ENCODE measurements at regions not wholly inside any gene's neighbourhood (a gene's known extent, or its start where the extent isn't known, plus 50 kb on each side); places are given as distances from the start of the nearest gene placed in this dataset.

DNA sequence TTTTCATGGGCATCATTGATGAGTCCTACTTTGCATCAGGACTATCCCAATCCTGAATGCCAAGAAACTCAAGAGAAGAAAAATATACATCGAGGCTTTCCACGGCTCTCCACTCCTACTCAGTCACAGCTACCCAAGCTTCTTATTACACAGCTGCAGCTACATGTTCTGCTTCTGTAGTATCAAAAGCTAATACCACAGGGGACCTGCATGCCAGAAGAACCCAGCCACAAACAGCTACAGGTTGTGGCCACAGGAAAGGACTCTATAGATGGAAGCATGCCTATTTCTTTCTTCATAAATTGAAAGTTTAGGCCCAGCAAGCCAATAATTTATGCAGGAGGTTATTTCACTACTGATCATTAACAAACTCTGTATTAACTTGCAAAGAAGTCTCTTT is 209.7 kb upstream of the EGLN3 start:
- peaks cover 3% of the 10 kb centered on the region; the same call in 1 of the 2 replicates for H3K27me3 Mint-ChIP-seq (ENCODE audit: low read depth)
- H3K36me3 Mint-ChIP-seq, result no peaks in the 10 kb centered on the region
- no peak overlapping the region for H3K4me3 Mint-ChIP-seq
- no peak overlapping the region for H3K27ac Mint-ChIP-seq
- peaks cover 6% of the 10 kb centered on the region; the same call in 1 of the 2 replicates for H3K9me3 Mint-ChIP-seq
- no peak for TF ChIP-seq ZNF317 (CRISPR knock-in tag; IDR thresholded peaks at IDR 0.05; ENCODE audit: borderline replicate concordance, low read depth)
- no peak for TF ChIP-seq RORB (CRISPR knock-in tag; IDR thresholded peaks at IDR 0.05)
- no peak for TF ChIP-seq CBFB (CRISPR knock-in tag; IDR thresholded peaks at IDR 0.05; ENCODE audit: low read depth)
- TF ChIP-seq, protein P1, sequence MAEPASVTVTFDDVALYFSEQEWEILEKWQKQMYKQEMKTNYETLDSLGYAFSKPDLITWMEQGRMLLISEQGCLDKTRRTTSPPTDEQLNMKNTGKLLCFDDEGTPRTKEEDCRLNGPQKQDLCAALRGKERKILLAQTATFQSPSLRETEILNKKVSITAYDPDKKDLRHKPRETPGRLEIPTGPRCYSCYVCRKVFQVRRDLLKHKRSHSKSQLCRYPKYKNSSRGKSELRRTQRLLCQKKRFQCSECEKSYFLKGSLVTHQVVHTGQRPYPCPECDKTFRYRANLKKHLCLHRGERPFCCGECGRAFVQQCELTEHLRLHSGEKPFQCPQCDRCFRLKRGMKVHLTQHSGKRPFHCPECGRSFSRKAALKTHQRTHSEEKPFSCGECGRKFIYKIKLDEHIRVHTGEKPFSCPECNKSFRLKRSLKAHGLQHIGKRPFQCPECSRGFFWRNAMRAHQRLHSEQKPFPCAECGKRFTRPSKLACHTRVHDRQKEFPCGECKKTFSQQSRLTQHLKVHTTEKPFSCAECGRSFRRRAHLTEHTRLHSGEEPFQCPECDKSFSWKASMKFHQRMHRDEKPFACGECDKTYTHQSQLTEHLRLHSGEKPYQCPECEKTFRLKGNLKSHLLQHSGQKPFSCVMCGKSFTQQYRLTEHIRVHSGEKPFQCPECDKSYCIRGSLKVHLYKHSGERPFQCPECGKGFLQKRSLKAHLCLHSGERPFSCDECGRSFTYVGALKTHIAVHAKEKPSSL (CRISPR knock-in tag; conservative IDR thresholded peaks at IDR 0.05), result no peak
- no peak for TF ChIP-seq ZNF138 (CRISPR knock-in tag; conservative IDR thresholded peaks at IDR 0.05)
- no peak for TF ChIP-seq TP53 (CRISPR knock-in tag; IDR thresholded peaks at IDR 0.05)
- TF ChIP-seq, protein P2, sequence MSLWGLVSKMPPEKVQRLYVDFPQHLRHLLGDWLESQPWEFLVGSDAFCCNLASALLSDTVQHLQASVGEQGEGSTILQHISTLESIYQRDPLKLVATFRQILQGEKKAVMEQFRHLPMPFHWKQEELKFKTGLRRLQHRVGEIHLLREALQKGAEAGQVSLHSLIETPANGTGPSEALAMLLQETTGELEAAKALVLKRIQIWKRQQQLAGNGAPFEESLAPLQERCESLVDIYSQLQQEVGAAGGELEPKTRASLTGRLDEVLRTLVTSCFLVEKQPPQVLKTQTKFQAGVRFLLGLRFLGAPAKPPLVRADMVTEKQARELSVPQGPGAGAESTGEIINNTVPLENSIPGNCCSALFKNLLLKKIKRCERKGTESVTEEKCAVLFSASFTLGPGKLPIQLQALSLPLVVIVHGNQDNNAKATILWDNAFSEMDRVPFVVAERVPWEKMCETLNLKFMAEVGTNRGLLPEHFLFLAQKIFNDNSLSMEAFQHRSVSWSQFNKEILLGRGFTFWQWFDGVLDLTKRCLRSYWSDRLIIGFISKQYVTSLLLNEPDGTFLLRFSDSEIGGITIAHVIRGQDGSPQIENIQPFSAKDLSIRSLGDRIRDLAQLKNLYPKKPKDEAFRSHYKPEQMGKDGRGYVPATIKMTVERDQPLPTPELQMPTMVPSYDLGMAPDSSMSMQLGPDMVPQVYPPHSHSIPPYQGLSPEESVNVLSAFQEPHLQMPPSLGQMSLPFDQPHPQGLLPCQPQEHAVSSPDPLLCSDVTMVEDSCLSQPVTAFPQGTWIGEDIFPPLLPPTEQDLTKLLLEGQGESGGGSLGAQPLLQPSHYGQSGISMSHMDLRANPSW (CRISPR knock-in tag; conservative IDR thresholded peaks at IDR 0.05; ENCODE audit: low read depth), result no peak
- ChIA-PET CTCF (no interaction called here), POLR2A (no interaction called here)
- H3K4me1 Mint-ChIP-seq, result no peaks in the 10 kb centered on the region; the same call in 1 of the 2 replicates
- DNase-seq (ENCODE audit: low spot score), result no peak
- no peak for ATAC-seq

DNA sequence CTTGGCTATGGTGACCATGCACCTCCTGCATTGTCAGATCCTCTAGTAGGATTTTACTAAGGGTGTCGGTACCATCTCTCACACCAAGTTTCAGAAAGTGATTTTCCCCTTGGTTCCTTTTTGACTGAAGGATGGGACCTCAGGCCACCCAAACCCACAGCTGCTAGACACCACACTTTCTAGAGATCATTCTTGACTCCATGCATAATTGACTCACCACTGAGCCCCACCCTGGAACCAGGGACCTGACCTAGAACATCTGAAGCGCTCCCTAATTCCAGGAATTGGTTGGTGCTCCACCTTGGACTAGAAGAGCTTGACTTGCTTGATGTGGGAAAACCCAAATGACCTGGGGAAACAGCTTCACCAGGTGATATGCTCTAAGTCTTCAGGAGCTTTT is 206.8 kb upstream of the EGLN3 start:
- H3K36me3 Mint-ChIP-seq, result no peaks in the 10 kb centered on the region
- H3K4me1 Mint-ChIP-seq, result no peaks in the 10 kb centered on the region
- ChIA-PET CTCF (no interaction called here), POLR2A (no interaction called here)
- H3K27me3 Mint-ChIP-seq (ENCODE audit: low read depth), result peaks cover 3% of the 10 kb centered on the region
- H3K27ac Mint-ChIP-seq, result no peak overlapping the region
- DNase-seq (ENCODE audit: low spot score), result no peak
- no peak for ATAC-seq
- no peak overlapping the region for H3K4me3 Mint-ChIP-seq
- H3K9me3 Mint-ChIP-seq, result peaks cover 14% of the 10 kb centered on the region
- no peak for TF ChIP-seq ZNF138 (CRISPR knock-in tag; conservative IDR thresholded peaks at IDR 0.05)
- TF ChIP-seq JUN (CRISPR knock-in tag; IDR thresholded peaks at IDR 0.05), result no peak
- no peak for TF ChIP-seq ZNF423 (CRISPR knock-in tag; IDR thresholded peaks at IDR 0.05)
- no peak for TF ChIP-seq E2F1 (CRISPR knock-in tag; IDR thresholded peaks at IDR 0.05)
- TF ChIP-seq, protein P3, sequence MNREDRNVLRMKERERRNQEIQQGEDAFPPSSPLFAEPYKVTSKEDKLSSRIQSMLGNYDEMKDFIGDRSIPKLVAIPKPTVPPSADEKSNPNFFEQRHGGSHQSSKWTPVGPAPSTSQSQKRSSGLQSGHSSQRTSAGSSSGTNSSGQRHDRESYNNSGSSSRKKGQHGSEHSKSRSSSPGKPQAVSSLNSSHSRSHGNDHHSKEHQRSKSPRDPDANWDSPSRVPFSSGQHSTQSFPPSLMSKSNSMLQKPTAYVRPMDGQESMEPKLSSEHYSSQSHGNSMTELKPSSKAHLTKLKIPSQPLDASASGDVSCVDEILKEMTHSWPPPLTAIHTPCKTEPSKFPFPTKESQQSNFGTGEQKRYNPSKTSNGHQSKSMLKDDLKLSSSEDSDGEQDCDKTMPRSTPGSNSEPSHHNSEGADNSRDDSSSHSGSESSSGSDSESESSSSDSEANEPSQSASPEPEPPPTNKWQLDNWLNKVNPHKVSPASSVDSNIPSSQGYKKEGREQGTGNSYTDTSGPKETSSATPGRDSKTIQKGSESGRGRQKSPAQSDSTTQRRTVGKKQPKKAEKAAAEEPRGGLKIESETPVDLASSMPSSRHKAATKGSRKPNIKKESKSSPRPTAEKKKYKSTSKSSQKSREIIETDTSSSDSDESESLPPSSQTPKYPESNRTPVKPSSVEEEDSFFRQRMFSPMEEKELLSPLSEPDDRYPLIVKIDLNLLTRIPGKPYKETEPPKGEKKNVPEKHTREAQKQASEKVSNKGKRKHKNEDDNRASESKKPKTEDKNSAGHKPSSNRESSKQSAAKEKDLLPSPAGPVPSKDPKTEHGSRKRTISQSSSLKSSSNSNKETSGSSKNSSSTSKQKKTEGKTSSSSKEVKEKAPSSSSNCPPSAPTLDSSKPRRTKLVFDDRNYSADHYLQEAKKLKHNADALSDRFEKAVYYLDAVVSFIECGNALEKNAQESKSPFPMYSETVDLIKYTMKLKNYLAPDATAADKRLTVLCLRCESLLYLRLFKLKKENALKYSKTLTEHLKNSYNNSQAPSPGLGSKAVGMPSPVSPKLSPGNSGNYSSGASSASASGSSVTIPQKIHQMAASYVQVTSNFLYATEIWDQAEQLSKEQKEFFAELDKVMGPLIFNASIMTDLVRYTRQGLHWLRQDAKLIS (CRISPR knock-in tag; IDR thresholded peaks at IDR 0.05; ENCODE audit: borderline replicate concordance), result no peak
- TF ChIP-seq JAZF1 (CRISPR knock-in tag; IDR thresholded peaks at IDR 0.05), result no peak
- TF ChIP-seq, protein P1 (CRISPR knock-in tag; conservative IDR thresholded peaks at IDR 0.05), result no peak
- no peak for TF ChIP-seq CREB1 (CRISPR knock-in tag; IDR thresholded peaks at IDR 0.05)
- TF ChIP-seq HMGXB4 (CRISPR knock-in tag; IDR thresholded peaks at IDR 0.05), result no peak
- TF ChIP-seq IRF2 (CRISPR knock-in tag; IDR thresholded peaks at IDR 0.05; ENCODE audit: borderline replicate concordance, low read depth), result no peak
- no peak for TF ChIP-seq RELA (CRISPR knock-in tag; IDR thresholded peaks at IDR 0.05; ENCODE audit: borderline replicate concordance)
- TF ChIP-seq MLX (CRISPR knock-in tag; IDR thresholded peaks at IDR 0.05), result no peak
- no peak for TF ChIP-seq GTF2I (CRISPR knock-in tag; conservative IDR thresholded peaks at IDR 0.05)
- TF ChIP-seq SP1 (CRISPR knock-in tag; conservative IDR thresholded peaks at IDR 0.05), result no peak
